KMS-11 (cell line): ENCODE measurements at regions not wholly inside any gene's neighbourhood (a gene's known extent, or its start where the extent isn't known, plus 50 kb on each side); places are given as distances from the start of the nearest gene placed in this dataset.

ENCODE experiments used
- H2AFZ ChIP-seq: fragments of 200-600 bp; sonication (generic); 2 replicates; pipeline ENCODE4 v1.6.1; 2016; ENCODE audit warnings: antibody characterized with exemption, mixed run types, low read depth
- H3K27ac ChIP-seq: fragments of 200-600 bp; sonication (generic); 2 replicates; pipeline ENCODE4 v1.6.1; 2016; ENCODE audit warnings: mild to moderate bottlenecking, mixed run types
- H3K27me3 ChIP-seq: fragments of 200-600 bp; sonication (generic); 2 replicates; pipeline ENCODE4 v1.6.1; 2017; ENCODE audit warnings: mild to moderate bottlenecking, low read depth, mixed run types, moderate library complexity; ENCODE audit not compliant: insufficient read depth
- H3K36me3 ChIP-seq: fragments of 200-600 bp; sonication (generic); 2 replicates; pipeline ENCODE4 v1.6.1; 2017; ENCODE audit warnings: mild to moderate bottlenecking, mixed run types; ENCODE audit not compliant: insufficient read depth
- H3K4me1 ChIP-seq: fragments of 200-600 bp; sonication (generic); 2 replicates; pipeline ENCODE4 v1.6.1; 2016; ENCODE audit warnings: mild to moderate bottlenecking, low read depth, mixed run types; ENCODE audit not compliant: poor library complexity, severe bottlenecking
- H3K4me2 ChIP-seq: fragments of 200-600 bp; sonication (generic); 2 replicates; pipeline ENCODE4 v1.7.0; 2016; ENCODE audit warnings: mild to moderate bottlenecking, mixed run types
- H3K4me3 ChIP-seq: fragments of 200-600 bp; sonication (generic); IDR thresholded peaks from 2 replicates; pipeline ENCODE4 v1.6.1; 2017; ENCODE audit warnings: low read depth, low read length, mixed read lengths; ENCODE audit not compliant: insufficient read depth
- H3K79me2 ChIP-seq: fragments of 200-600 bp; sonication (generic); 2 replicates; pipeline ENCODE4 v1.6.1; 2016; ENCODE audit warnings: low read depth, mixed run types; ENCODE audit not compliant: insufficient read depth
- H3K9ac ChIP-seq: fragments of 200-600 bp; sonication (generic); 2 replicates; pipeline ENCODE4 v1.6.1; 2016; ENCODE audit warnings: mild to moderate bottlenecking, mixed run types
- H4K20me1 ChIP-seq: fragments of 200-600 bp; sonication (generic); 2 replicates; pipeline ENCODE4 v1.6.1; 2016; ENCODE audit warnings: mild to moderate bottlenecking, mixed run types; ENCODE audit not compliant: insufficient read depth
- CTCF ChIP-seq: fragments of 200-600 bp; sonication (generic); conservative IDR thresholded peaks from 2 replicates; pipeline ENCODE4 v1.6.1; 2017; ENCODE audit warnings: low read depth, mild to moderate bottlenecking, antibody characterized with exemption, low read length, moderate library complexity, mixed read lengths

- Histone ChIP-seq H3K27ac (peak overlapping the region; percentile 42), H3K27me3 (no peaks in the 10 kb centered on the region), H3K4me3 (no peak overlapping the region), H3K4me2 (peak overlapping the region; percentile 16), H3K4me1 (peaks cover 22% of the 10 kb centered on the region), H2AFZ (no peak overlapping the region), H3K9ac (no peak overlapping the region), H3K36me3 (no peaks in the 10 kb centered on the region), H3K79me2 (no peaks in the 10 kb centered on the region), H4K20me1 (no peaks in the 10 kb centered on the region)
- no peak for TF ChIP-seq CTCF
These were observed 186.7 kb upstream of the TENT5A start for GRCh38 chr6:81938991-81939732.

GRCh38 chr6:81938014-81938856 is 185.8 kb upstream of the TENT5A start:
- H4K20me1 ChIP-seq, result no peaks in the 10 kb centered on the region
- TF ChIP-seq CTCF, result no peak
- H2AFZ ChIP-seq, result peak overlapping the region; percentile 66
- no peaks in the 10 kb centered on the region for H3K79me2 ChIP-seq
- H3K27me3 ChIP-seq, result no peaks in the 10 kb centered on the region
- H3K4me2 ChIP-seq, result peak overlapping the region; percentile 16
- no peak overlapping the region for H3K4me3 ChIP-seq
- H3K27ac ChIP-seq, result peak overlapping the region; percentile 42
- no peaks in the 10 kb centered on the region for H3K36me3 ChIP-seq
- no peak overlapping the region for H3K9ac ChIP-seq
- H3K4me1 ChIP-seq, result peaks cover 22% of the 10 kb centered on the region

GRCh38 chr6:81937296-81937937 is 184.9 kb upstream of the TENT5A start:
- H3K27me3 ChIP-seq, result no peaks in the 10 kb centered on the region
- H3K4me3 ChIP-seq, result no peak overlapping the region
- H3K9ac ChIP-seq, result no peak overlapping the region
- no peaks in the 10 kb centered on the region for H3K79me2 ChIP-seq
- H3K4me1 ChIP-seq, result peaks cover 22% of the 10 kb centered on the region
- no peaks in the 10 kb centered on the region for H3K36me3 ChIP-seq
- H3K4me2 ChIP-seq, result peak overlapping the region; percentile 16; the same call in 1 of the 2 replicates
- peak overlapping the region; percentile 42; the same call in 1 of the 2 replicates for H3K27ac ChIP-seq
- H2AFZ ChIP-seq, result peak overlapping the region; percentile 66; the same call in 1 of the 2 replicates
- no peaks in the 10 kb centered on the region for H4K20me1 ChIP-seq
- TF ChIP-seq CTCF, result no peak

- no peaks in the 10 kb centered on the region for H3K79me2 ChIP-seq
- H3K4me2 ChIP-seq, result no peak overlapping the region
- no peak overlapping the region for H3K27ac ChIP-seq
- no peak overlapping the region for H2AFZ ChIP-seq
- H3K4me1 ChIP-seq, result peaks cover 22% of the 10 kb centered on the region
- no peak for TF ChIP-seq CTCF
- no peak overlapping the region for H3K9ac ChIP-seq
- no peaks in the 10 kb centered on the region for H4K20me1 ChIP-seq
- H3K36me3 ChIP-seq, result no peaks in the 10 kb centered on the region
- no peaks in the 10 kb centered on the region for H3K27me3 ChIP-seq
- no peak overlapping the region for H3K4me3 ChIP-seq
These were observed 182.5 kb upstream of the TENT5A start for GRCh38 chr6:81934936-81935335.
